SKM-1 (cell line): ENCODE measurements at regions not wholly inside any gene's neighbourhood (a gene's known extent, or its start where the extent isn't known, plus 50 kb on each side); places are given as distances from the start of the nearest gene placed in this dataset.
"Not testable (repeated sequence)": the region's sequence is repeated elsewhere in the genome, so short reads cannot be mapped to it uniquely, and the experiment has no call there.

Experiments used
- DNase-seq: peaks from one replicate; lab custom pipeline; 2025; ENCODE audit not compliant: unreplicated experiment; lab: John Stamatoyannopoulos, UW

- no peak for DNase-seq
These were observed 836.2 kb downstream of the DNAH5 start for GRCh38 chr5:13108265-13108664.

GRCh38 chr5:13107537-13107936, 837.0 kb downstream of the DNAH5 start:
- no peak for DNase-seq

- no peak for DNase-seq
These were observed 863.4 kb downstream of the DNAH5 start for GRCh38 chr5:13081116-13081515.

- DNase-seq = not testable (repeated sequence)
These were observed 871.6 kb downstream of the DNAH5 start for GRCh38 chr5:13072936-13073335.

GRCh38 chr5:13063088-13063487, 881.4 kb downstream of the DNAH5 start:
- DNase-seq = no peak

GRCh38 chr5:13045897-13046551, 898.5 kb downstream of the DNAH5 start:
- DNase-seq = no peak

- DNase-seq = no peak
These were observed 910.4 kb downstream of the DNAH5 start for GRCh38 chr5:13034061-13034460.

- no peak for DNase-seq
These were observed 915.3 kb downstream of the DNAH5 start for GRCh38 chr5:13029211-13029610.

- DNase-seq = no peak
These were observed 916.6 kb downstream of the DNAH5 start for GRCh38 chr5:13027874-13028273.

- DNase-seq = no peak
These were observed 924.8 kb downstream of the DNAH5 start for GRCh38 chr5:13019729-13020128.

- DNase-seq = no peak
These were observed 941.0 kb downstream of the DNAH5 start for GRCh38 chr5:13003457-13003856.

GRCh38 chr5:12999667-13000066, 944.8 kb downstream of the DNAH5 start:
- DNase-seq = no peak

GRCh38 chr5:12985142-12985541, 959.3 kb downstream of the DNAH5 start:
- no peak for DNase-seq

GRCh38 chr5:12974856-12975255, 969.6 kb downstream of the DNAH5 start:
- no peak for DNase-seq

- DNase-seq = no peak
These were observed 978.7 kb downstream of the DNAH5 start for GRCh38 chr5:12965804-12966203.

- no peak for DNase-seq
These were observed 984.8 kb downstream of the DNAH5 start for GRCh38 chr5:12959713-12960112.

GRCh38 chr5:12952409-12952808, 992.1 kb downstream of the DNAH5 start:
- no peak for DNase-seq

- no peak for DNase-seq
These were observed 992.6 kb downstream of the DNAH5 start for GRCh38 chr5:12951846-12952245.

GRCh38 chr5:12947379-12947778, 997.1 kb downstream of the DNAH5 start:
- DNase-seq = no peak

GRCh38 chr5:12945477-12945876, 999.0 kb downstream of the DNAH5 start:
- DNase-seq = not testable (repeated sequence)

- DNase-seq = no peak
These were observed 1008.3 kb downstream of the DNAH5 start for GRCh38 chr5:12936221-12936620.

GRCh38 chr5:12934722-12935121, 1009.8 kb downstream of the DNAH5 start:
- DNase-seq = no peak

- DNase-seq = no peak
These were observed 1016.3 kb upstream of the CTNND2 start for GRCh38 chr5:12920527-12920926.
